H54 (cell line): ENCODE measurements at regions not wholly inside any gene's neighbourhood (a gene's known extent, or its start where the extent isn't known, plus 50 kb on each side); places are given as distances from the start of the nearest gene placed in this dataset.

Experiments
- DNase-seq: peaks from one replicate; pipeline ENCODE4 v3.0.0; 2011; ENCODE audit warnings: low spot score, mixed read lengths; ENCODE audit not compliant: insufficient read length
- FAIRE-seq: peaks from 3 replicates; lab custom pipeline; 2011; peaks lifted over from hg19 to GRCh38; lab: Jason Lieb, UNC
- POLR2A ChIP-seq: IDR thresholded peaks from 2 replicates; pipeline ENCODE4 v1.6.1; 2011; ENCODE audit warnings: low read depth, mild to moderate bottlenecking, low read length

DNA sequence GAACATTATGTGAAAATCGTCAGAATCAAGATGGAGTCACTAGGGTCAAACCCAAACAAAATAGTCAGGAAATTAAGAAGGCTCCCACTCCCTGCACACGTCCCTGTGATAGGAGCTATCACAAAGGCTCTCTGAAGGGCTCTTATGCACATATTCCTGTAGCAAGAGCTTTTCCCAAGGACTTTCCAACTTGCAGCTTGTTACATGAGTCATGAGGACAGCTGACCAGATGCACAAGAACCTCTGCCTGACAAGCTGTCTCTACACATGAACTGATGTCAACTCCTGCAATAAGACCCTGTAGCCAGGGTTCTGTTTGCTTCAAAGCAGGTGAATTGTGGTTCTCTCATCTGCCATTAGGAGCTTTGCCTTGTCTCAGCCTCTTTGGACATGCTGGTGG lies 122.4 kb downstream of the OLFM1 start:
- FAIRE-seq (no peak), DNase-seq (no peak)
- TF ChIP-seq POLR2A: no peak

DNA sequence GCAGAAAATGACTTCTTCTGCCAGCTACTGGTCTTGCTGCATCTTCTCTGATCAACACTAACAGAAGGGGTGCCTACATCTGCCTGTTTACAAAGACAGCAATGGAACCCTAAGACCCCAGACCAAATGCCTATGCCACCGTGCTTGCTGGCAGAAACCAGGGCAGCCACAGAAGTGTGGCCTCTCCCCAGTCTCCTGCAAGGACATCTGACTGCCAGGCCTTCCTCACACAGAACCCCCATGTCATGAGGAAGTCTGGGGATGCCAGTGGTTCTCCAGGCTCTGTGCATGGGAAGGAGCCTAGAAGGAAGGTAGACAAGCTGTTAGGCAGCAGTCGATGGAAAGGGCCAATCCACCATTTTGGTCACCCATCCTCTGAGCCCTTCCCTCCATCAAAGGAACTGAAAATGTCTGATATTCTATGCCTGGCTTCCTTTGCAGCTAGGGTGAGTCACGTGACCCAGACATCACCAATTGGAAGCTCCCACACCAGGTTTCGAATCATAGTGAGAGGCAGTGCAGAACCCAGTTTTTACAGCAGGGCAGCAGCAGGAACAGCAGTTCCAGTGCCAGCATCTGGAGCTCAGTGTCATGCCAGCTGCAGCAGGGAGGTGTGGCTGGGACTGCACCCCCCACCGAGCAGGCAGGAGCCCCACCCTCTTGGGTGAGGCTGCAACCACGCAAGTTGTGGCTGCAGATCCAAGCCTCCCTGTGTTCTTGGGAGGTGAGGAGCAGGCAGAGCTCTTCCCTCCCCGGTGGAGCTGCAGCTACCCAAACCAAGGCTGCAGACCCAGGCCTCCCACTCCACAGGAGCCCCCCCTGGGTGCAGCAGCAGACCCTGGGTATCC lies 123.4 kb downstream of the OLFM1 start:
- DNase-seq: no peak
- TF ChIP-seq POLR2A: no peak

DNA sequence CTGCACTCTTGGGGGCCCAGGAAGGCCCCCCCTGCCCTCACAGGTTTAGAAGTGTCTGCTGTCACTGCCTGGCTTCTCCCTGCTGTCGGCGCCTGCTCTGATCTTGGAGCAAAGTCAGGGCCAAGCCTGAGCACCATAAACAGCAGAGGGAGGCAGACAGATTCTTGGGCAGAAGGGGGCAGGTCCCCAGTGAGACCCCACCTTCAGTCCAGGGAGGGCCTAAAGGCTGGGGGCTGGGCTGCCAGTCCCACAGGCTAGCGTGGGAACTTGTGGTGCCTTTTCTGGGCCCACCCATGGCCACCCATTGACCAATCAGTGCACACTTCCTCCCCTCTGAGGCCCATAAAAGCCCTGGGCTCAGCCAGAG lies 124.0 kb downstream of the OLFM1 start:
- no peak for TF ChIP-seq POLR2A
- FAIRE-seq (no peak), DNase-seq (no peak)

More for the DNA sequence above, 123.4 kb downstream of the OLFM1 start:
- no peak for FAIRE-seq

DNA sequence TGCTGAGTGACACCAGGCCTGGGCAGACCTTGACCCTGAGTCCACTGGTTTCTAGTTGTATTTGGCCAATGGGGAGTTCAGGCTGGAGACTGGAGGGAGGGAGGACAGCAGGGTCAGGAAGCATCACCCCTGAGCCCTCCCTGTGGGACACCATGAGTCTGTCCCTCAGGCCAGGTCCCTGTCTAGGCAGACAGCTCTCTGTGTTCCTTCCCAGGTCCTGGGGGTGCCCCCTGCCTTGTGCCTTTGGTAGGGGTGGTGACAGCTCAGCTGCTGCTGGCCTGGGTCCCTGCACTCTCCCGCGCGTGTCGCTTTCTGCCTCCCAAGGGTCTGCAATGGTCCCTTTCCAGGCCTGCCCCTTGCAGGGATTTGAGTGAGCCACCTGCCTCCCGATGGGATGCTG lies 125.5 kb downstream of the OLFM1 start:
- no peak for TF ChIP-seq POLR2A
- FAIRE-seq: no peak
- no peak for DNase-seq

DNA sequence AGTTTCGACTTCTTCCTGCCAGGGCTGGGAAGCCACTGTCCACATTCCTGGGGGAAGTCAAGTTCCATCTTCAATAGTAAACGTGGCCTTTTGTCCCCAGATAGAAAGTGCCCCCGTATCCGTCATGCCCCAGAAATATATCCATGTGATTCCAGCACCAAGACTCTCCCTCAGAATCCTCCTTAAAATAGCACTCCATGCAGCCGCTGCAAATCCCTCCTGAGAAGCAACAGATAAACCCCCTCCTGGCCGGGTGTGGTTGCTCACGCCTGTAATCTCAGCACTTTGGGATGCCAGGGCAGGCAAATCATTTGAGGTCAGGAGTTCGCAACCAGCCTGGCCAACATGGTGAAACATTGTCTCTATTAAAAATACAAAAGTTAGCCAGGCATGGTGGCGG lies 126.1 kb downstream of the OLFM1 start:
- FAIRE-seq (no peak), DNase-seq (no peak)
- no peak for TF ChIP-seq POLR2A

DNA sequence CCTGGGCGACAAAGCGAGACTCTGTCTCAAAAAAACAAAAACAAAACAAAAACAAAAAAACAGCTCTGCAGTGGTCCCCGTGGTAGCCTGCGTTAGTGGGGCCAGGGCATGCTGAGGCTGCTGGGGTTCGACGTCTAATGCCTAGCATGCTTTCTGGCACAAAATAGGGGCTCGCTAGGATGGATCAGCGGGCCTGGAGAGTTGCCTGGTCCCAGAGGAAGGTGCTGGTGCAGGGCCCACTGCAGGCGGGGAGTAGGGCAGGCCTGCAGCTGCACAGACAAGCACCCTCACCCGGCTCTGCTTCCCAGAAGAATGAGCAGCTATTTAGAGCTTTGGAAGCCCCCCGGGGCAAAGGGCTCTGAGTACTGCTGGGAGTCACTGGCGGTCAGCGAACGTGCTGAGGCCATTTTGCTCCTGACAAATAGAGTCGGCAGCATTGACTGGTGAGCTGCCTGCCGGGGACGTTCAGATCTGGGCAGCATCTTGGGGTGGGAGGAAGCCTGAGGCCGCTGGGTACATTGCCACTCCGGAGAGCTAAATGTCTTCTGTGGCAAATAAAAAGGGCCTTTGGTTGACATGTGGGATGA lies 126.7 kb downstream of the OLFM1 start:
- FAIRE-seq: no peak
- no peak for DNase-seq
- no peak for TF ChIP-seq POLR2A

DNA sequence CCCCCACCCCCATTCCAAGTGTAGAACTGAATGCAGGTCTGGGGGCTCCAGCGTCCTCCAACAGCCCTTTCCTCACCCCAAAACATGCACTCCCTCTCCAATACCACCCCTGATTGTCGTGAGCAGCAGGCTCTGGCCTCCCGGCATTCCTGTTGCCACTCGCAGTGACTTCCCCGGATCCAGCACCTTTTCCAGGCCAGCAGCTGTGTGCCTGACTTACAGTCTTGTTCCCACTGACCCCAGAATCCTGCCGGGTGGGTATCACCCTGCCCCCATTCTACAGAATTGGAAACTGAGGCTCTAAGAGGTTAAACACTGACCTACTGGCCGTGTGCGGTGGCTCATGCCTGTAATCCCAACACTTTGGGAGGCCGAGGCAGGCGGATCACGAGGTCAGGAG lies 127.2 kb downstream of the OLFM1 start:
- DNase-seq (no peak), FAIRE-seq (no peak)
- TF ChIP-seq POLR2A: no peak

DNA sequence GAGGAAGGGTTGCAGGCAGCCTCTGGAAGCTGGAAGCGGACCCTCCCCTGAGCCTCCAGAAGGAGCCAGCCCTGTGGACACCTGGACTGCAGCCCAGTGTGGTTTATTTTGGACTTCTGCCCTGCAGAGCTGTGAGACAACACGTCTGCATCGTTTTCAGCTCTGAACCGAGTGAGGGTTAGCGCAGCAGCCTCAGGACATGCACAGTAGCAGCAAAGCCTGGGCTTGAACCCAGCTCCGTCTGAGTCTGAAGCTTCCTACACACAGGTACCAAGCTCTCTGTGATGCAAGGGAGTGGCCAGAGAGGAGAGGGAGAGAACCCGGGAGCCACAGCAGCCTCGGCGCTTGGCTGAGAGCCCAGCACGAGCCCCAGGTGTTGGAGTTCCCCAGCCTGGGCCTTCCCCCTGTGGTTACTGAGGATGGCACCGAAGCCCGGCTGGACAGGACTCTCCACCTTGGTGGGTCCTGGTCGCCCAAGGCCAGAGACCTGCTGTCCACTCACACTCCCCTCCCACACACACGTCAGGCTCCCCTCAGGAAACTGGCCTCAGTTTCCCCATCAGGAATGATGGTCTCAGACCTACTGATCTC lies 128.2 kb downstream of the OLFM1 start:
- DNase-seq: no peak
- FAIRE-seq: no peak
- TF ChIP-seq POLR2A: no peak

DNA sequence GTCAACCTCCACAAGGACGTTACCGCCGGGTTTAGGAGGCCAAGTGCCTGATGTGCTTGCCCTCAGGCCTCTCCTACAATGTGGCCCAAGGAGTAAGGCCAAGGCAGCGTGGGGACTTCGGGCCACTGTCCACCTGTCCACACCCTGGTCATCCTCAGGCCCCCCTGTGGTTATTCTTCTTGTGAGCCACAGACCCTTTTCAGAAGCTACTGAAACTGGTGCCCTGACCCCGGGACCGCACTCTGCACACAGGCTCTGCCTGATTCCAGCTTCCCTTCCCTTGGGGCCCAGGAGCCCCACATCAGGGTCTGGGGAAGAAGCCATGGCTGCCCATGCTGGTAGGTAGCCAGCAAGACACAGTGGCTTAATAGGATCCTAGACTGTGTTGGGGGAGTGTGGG lies 128.8 kb downstream of the OLFM1 start:
- DNase-seq (no peak), FAIRE-seq (no peak)
- no peak for TF ChIP-seq POLR2A

DNA sequence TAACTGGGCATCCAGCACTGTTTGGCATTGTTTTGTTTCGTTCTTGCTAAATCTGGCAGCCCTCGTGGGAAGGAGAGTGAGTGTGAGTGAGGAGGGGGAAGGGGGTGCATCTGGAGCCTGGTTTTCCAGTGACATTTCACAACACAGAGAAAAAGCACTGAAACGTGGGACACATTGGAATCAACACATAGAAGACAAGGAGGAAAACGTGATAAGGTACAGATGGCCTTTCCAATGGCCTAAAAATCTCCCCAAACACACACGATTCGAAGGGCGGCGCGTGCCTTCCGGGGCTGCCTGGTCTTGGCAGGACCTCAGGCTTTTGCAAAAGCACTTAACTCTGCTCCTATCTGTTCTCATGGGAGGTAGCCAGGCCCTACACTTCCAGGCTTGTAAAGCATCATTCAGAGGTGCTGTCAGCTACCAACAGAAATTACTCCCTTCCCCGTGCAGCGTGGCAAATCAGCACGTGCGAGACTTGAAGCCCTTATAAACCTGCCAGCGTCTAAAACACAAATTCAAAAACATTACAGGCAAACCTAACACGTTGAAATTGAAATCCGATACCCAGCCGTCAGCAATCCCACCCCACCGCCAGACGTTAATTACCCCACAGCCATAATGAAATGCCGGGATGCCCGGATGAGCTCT lies 129.4 kb downstream of the OLFM1 start:
- no peak for TF ChIP-seq POLR2A
- DNase-seq: no peak
- FAIRE-seq: no peak

DNA sequence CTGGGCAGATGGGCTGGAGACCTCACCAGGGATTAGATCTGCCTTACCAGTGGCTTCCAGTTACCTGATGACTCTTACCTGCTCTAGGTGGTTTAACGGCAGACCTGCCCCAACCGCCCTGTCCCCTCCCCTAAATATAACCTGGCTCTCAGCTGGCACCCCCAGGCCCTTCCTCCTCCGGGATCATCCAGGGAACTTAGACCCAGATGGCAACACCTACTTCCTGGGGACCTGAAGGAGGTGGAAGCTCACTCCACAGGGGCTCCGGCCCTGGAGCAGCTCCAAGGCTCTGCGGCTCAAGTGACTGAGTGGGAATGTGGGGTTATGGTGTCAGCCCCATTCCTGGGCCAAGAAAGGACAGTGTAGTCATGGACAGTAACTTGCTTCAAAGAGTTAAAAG lies 130.4 kb downstream of the OLFM1 start:
- FAIRE-seq (no peak), DNase-seq (no peak)
- TF ChIP-seq POLR2A: no peak

DNA sequence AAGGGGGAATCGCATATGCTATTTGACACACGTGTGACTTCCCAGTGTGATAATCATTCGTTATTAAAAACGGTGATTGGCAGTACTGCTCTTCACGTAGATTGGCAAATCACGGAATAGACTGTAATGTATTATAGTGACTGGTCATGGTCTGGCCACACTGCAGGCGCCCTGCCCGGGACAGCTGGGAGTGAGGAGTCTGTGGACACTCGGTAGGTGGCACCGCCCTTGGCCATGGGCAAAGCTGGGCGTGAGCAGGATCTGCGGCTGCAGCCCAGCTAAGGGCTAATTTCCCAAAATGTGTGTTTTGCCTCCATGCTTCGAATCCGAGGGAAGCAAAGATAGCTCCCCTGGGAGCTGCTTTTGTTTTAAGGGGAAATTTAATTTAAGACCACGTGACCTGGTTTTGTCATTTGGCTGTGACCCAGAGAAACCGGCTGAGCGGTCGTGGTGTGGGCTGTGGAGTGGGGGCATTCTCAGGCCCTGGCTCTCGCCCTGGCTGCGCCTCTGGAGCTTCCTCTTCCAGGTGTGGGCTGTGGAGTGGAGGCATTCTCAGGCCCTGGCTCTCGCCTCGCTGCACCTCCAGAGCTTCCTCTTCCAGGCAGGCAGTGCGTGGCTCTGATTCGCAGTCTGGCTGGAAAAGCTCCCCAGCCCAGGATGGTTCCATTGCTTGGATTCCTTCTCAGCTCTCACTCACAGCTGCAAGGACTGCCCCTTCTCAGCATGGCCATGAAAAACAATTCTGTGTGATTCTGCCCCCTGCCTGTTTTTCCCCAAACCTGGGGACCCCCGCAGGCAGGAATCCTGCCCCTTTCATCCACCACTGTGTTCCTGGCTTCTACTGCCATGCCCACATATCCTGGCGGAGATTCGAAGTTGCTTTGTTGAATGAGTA lies 131.1 kb downstream of the OLFM1 start:
- no peak for FAIRE-seq
- no peak for DNase-seq
- TF ChIP-seq POLR2A: no peak
